H1 (cell line): ENCODE measurements at regions not wholly inside any gene's neighbourhood (a gene's known extent, or its start where the extent isn't known, plus 50 kb on each side); places are given as distances from the start of the nearest gene placed in this dataset.

ENCODE experiments used
- CTCF ChIA-PET: fragments of 300-600 bp; sonication (Branson Sonifier 250); formaldehyde crosslinking; loops from one replicate; lab custom pipeline; 2021; ENCODE audit not compliant: partially characterized antibody; lab: Charles Lee
- POLR2A ChIA-PET: fragments of 300-600 bp; sonication (Branson Sonifier 250); formaldehyde crosslinking; loops from one replicate; lab custom pipeline; 2021; ENCODE audit warnings: inconsistent platforms; ENCODE audit not compliant: partially characterized antibody; lab: Charles Lee
- DNase-seq, 2 experiments: peaks; one replicate each; pipeline versions ENCODE4 v3.0.0 to v3.0.0-alpha.2; 2010 to 2022; ENCODE audit warnings: low spot score in 2 of 2, low read depth in 1 of 2, mixed read lengths in 1 of 2
- FAIRE-seq: peaks from 2 replicates; lab custom pipeline; 2011; peaks lifted over from hg19 to GRCh38; lab: Jason Lieb, UNC
- H2AFZ ChIP-seq: 2 replicates; pipeline ENCODE4 v1.8.1; 2012; ENCODE audit warnings: low read length, inconsistent platforms
- H2AK5ac ChIP-seq: 2 replicates; pipeline ENCODE4 v1.6.1; 2013; ENCODE audit warnings: low read depth, low read length
- H2BK120ac ChIP-seq: replicated peaks from 2 replicates; pipeline ENCODE3; 2013; ENCODE audit warnings: low read depth, low read length, inconsistent platforms
- H2BK12ac ChIP-seq: 2 replicates; pipeline ENCODE4 v1.6.1; 2013; ENCODE audit warnings: low read depth, low read length
- H2BK15ac ChIP-seq: 2 replicates; pipeline ENCODE4 v1.6.1; 2013; ENCODE audit warnings: low read length
- H2BK20ac ChIP-seq: 2 replicates; pipeline ENCODE4 v1.6.1; 2013; ENCODE audit warnings: low read length
- H2BK5ac ChIP-seq: 2 replicates; pipeline ENCODE4 v1.6.1; 2013; ENCODE audit warnings: low read depth, low read length
- H3K14ac ChIP-seq: 2 replicates; pipeline ENCODE4 v1.6.1; 2013; ENCODE audit warnings: inconsistent platforms; ENCODE audit not compliant: insufficient read length
- H3K18ac ChIP-seq: 2 replicates; pipeline ENCODE4 v1.6.1; 2013; ENCODE audit warnings: low read length; ENCODE audit errors: extremely low read depth
- H3K23ac ChIP-seq: 2 replicates; pipeline ENCODE4 v1.6.1; 2013; ENCODE audit warnings: inconsistent platforms; ENCODE audit not compliant: insufficient read length
- H3K23me2 ChIP-seq: 2 replicates; pipeline ENCODE4 v1.6.1; 2013; ENCODE audit warnings: low read depth, low read length
- H3K27ac ChIP-seq: 2 replicates; pipeline ENCODE4 v1.6.1; 2011; ENCODE audit warnings: low read depth, low read length, inconsistent platforms
- H3K27me3 ChIP-seq, 4 experiments: replicated peaks in 1 of 4; 1 replicate in 1 of 4; 2 replicates in 3 of 4; pipeline versions ENCODE4 v1.6.1 to v1.8.1; 2011 to 2013; ENCODE audit warnings: low read length in 3 of 4, mild to moderate bottlenecking in 3 of 4, inconsistent platforms in 2 of 4, mixed read lengths in 2 of 4, moderate library complexity in 1 of 4; ENCODE audit not compliant: control insufficient read depth in 3 of 4, insufficient read depth in 3 of 4; ENCODE audit errors: extremely low read depth in 1 of 4
- H3K36me3 ChIP-seq, 4 experiments: 2 replicates each; pipeline versions ENCODE4 v1.6.1 to v1.8.1; 2011 to 2013; ENCODE audit warnings: mild to moderate bottlenecking in 4 of 4, low read length in 3 of 4, moderate library complexity in 2 of 4, control low read depth in 1 of 4, inconsistent platforms in 1 of 4; ENCODE audit not compliant: insufficient read depth in 4 of 4, control insufficient read depth in 2 of 4
- H3K4ac ChIP-seq: replicated peaks from 2 replicates; pipeline ENCODE3; 2013; ENCODE audit warnings: low read length, low read depth, mixed read lengths, inconsistent platforms; ENCODE audit not compliant: insufficient read length
- H3K4me1 ChIP-seq, 4 experiments: replicated peaks in 1 of 4; 1 replicate in 1 of 4; 2 replicates in 3 of 4; pipeline versions ENCODE4 v1.6.1 to v1.8.1; 2011 to 2013; ENCODE audit warnings: low read length in 3 of 4, inconsistent platforms in 2 of 4, mixed read lengths in 1 of 4; ENCODE audit not compliant: insufficient read depth in 4 of 4, control insufficient read depth in 3 of 4
- H3K4me2 ChIP-seq, 2 experiments: 2 replicates each; pipeline versions ENCODE4 v1.6.1 to v1.8.1; 2011 to 2013; ENCODE audit warnings: low read depth in 2 of 2, low read length in 2 of 2, control low read depth in 1 of 2, inconsistent platforms in 1 of 2, mild to moderate bottlenecking in 1 of 2; ENCODE audit not compliant: insufficient read depth in 1 of 2
- H3K4me3 ChIP-seq, 4 experiments: fragments of 200-600, 300-600 bp in 1 of 4; sonication (generic), shearing (Covaris generic), sonication (Bioruptor Twin) in 1 of 4; 2 replicates each; pipeline versions ENCODE4 v1.5.1 to v1.8.1; 2011 to 2016; ENCODE audit warnings: low read length in 4 of 4, low read depth in 3 of 4, control low read depth in 2 of 4, inconsistent platforms in 2 of 4, mild to moderate bottlenecking in 2 of 4, mixed read lengths in 1 of 4, moderate library complexity in 1 of 4; ENCODE audit not compliant: insufficient read depth in 2 of 4; ENCODE audit errors: extremely low read depth in 1 of 4
- H3K56ac ChIP-seq: replicated peaks from 2 replicates; pipeline ENCODE3; 2013; ENCODE audit warnings: low read depth, mild to moderate bottlenecking, mixed read lengths, low read length, inconsistent platforms; ENCODE audit not compliant: insufficient read length
- H3K79me1 ChIP-seq: 2 replicates; pipeline ENCODE4 v1.6.1; 2013; ENCODE audit warnings: low read depth, low read length, control low read depth
- H3K79me2 ChIP-seq, 2 experiments: 2 replicates each; pipeline versions ENCODE4 v1.6.1 to v1.8.1; 2012 to 2013; ENCODE audit warnings: low read length in 2 of 2, mild to moderate bottlenecking in 2 of 2, inconsistent platforms in 1 of 2; ENCODE audit not compliant: insufficient read depth in 2 of 2, control insufficient read depth in 1 of 2
- H3K9ac ChIP-seq, 4 experiments: replicated peaks in 1 of 4; 1 replicate in 1 of 4; 2 replicates in 3 of 4; pipeline versions ENCODE4 v1.6.1 to v1.8.1; 2011 to 2013; ENCODE audit warnings: low read depth in 3 of 4, low read length in 3 of 4, control low read depth in 2 of 4, mild to moderate bottlenecking in 2 of 4, moderate library complexity in 2 of 4, inconsistent platforms in 1 of 4; ENCODE audit errors: extremely low read depth in 1 of 4
- H3K9me3 ChIP-seq, 2 experiments: 2 replicates each; pipeline versions ENCODE4 v1.6.1 to v1.8.1; 2012 to 2013; ENCODE audit warnings: mild to moderate bottlenecking in 2 of 2, moderate library complexity in 2 of 2, control low read depth in 1 of 2, inconsistent platforms in 1 of 2, low read depth in 1 of 2, low read length in 1 of 2, mixed read lengths in 1 of 2; ENCODE audit not compliant: insufficient read depth in 2 of 2
- H4K20me1 ChIP-seq, 2 experiments: replicated peaks in 1 of 2; 2 replicates each; pipeline versions ENCODE3 to v1.8.1; 2011 to 2013; ENCODE audit warnings: inconsistent platforms in 2 of 2, low read length in 2 of 2, mild to moderate bottlenecking in 1 of 2; ENCODE audit not compliant: insufficient read depth in 2 of 2, control insufficient read depth in 1 of 2
- H4K5ac ChIP-seq: 2 replicates; pipeline ENCODE4 v1.6.1; 2013; ENCODE audit warnings: low read length, low read depth, mixed read lengths, inconsistent platforms; ENCODE audit not compliant: insufficient read length
- H4K8ac ChIP-seq: 2 replicates; pipeline ENCODE4 v1.8.0; 2013; ENCODE audit warnings: mild to moderate bottlenecking, moderate library complexity, low read length, inconsistent platforms; ENCODE audit not compliant: insufficient read depth; ENCODE audit errors: extremely low read depth
- H4K91ac ChIP-seq: replicated peaks from 2 replicates; pipeline ENCODE3; 2013; ENCODE audit warnings: low read length, mixed read lengths, inconsistent platforms; ENCODE audit not compliant: insufficient read length
- WGBS, 2 experiments: shearing (Covaris generic) in 1 of 2; methylation state at CpG; one replicate each; pipeline versions ENCODE4 v1.1.6 to v1.1.7; 2013 to 2015; ENCODE audit warnings: low lambda C conversion rate in 2 of 2, mixed read lengths in 2 of 2, inconsistent platforms in 1 of 2, low coverage in 1 of 2, missing lambda C conversion rate in 1 of 2; ENCODE audit not compliant: insufficient replicate concordance in 2 of 2, insufficient coverage in 1 of 2, insufficient read length in 1 of 2; ENCODE audit errors: extremely low coverage in 1 of 2, missing lambda C conversion rate in 1 of 2; 5-methylcytosine and 5-hydroxymethylcytosine counted together
- TF ChIP-seq, protein P1 (sequence below): fragments of 300-600 bp; sonication (generic); IDR thresholded peaks from 2 replicates; pipeline ENCODE4 v1.7.1; 2012; ENCODE audit warnings: low read length, moderate library complexity, mild to moderate bottlenecking, inconsistent platforms; ENCODE audit not compliant: insufficient replicate concordance

DNA sequence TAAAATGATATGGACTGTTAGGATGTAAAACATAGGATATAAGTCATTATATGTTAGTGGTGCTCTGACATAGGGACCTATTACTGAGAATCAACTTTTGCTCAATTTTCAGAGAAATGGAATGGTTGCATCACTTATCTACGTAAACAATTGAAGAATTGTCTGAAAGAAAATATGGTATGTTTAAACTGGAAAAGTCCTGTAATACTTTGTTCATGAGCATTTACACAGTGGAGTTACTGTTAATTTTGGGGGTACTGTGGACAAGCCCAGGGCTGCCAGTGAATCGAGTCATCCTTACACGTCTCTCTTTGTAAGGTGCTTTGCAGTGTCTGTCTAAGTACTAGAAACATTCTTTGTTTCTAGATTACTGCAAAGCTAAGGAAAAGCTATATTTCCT lies 152.0 kb downstream of the ZNF22 start:
- Histone ChIP-seq H2AK5ac (no peak overlapping the region), H4K8ac (no peak overlapping the region), H3K4me1 (no peaks in the 10 kb centered on the region), H3K14ac (no peak overlapping the region), H4K20me1 (no peaks in the 10 kb centered on the region), H3K56ac (no peak overlapping the region), H3K4ac (no peak overlapping the region), H2BK12ac (no peak overlapping the region), H4K5ac (no peak overlapping the region), H2BK20ac (no peak overlapping the region), H2BK120ac (no peak overlapping the region), H3K4me3 (no peak overlapping the region), H3K9me3 (no peaks in the 10 kb centered on the region), H3K79me1 (no peaks in the 10 kb centered on the region), H3K27me3 (no peaks in the 10 kb centered on the region), H3K4me2 (no peak overlapping the region), H2BK15ac (no peak overlapping the region), H3K18ac (no peak overlapping the region), H3K23ac (no peak overlapping the region), H4K91ac (no peak overlapping the region), H3K36me3 (no peaks in the 10 kb centered on the region), H3K9ac (no peak overlapping the region), H3K79me2 (no peaks in the 10 kb centered on the region), H2BK5ac (no peak overlapping the region), H3K23me2 (no peaks in the 10 kb centered on the region), H2AFZ (no peak overlapping the region), H3K27ac (no peak overlapping the region)
- POLR2A ChIA-PET, result no interaction called here
- WGBS, 2 experiments, result 91% methylated on average over 3 of the region's 3 CpGs; no CpG with 5 or more reads in 1 of the 2 experiments
- no peak for DNase-seq
- CTCF ChIA-PET, result no interaction called here
- FAIRE-seq, result no peak
- TF ChIP-seq, protein P1, sequence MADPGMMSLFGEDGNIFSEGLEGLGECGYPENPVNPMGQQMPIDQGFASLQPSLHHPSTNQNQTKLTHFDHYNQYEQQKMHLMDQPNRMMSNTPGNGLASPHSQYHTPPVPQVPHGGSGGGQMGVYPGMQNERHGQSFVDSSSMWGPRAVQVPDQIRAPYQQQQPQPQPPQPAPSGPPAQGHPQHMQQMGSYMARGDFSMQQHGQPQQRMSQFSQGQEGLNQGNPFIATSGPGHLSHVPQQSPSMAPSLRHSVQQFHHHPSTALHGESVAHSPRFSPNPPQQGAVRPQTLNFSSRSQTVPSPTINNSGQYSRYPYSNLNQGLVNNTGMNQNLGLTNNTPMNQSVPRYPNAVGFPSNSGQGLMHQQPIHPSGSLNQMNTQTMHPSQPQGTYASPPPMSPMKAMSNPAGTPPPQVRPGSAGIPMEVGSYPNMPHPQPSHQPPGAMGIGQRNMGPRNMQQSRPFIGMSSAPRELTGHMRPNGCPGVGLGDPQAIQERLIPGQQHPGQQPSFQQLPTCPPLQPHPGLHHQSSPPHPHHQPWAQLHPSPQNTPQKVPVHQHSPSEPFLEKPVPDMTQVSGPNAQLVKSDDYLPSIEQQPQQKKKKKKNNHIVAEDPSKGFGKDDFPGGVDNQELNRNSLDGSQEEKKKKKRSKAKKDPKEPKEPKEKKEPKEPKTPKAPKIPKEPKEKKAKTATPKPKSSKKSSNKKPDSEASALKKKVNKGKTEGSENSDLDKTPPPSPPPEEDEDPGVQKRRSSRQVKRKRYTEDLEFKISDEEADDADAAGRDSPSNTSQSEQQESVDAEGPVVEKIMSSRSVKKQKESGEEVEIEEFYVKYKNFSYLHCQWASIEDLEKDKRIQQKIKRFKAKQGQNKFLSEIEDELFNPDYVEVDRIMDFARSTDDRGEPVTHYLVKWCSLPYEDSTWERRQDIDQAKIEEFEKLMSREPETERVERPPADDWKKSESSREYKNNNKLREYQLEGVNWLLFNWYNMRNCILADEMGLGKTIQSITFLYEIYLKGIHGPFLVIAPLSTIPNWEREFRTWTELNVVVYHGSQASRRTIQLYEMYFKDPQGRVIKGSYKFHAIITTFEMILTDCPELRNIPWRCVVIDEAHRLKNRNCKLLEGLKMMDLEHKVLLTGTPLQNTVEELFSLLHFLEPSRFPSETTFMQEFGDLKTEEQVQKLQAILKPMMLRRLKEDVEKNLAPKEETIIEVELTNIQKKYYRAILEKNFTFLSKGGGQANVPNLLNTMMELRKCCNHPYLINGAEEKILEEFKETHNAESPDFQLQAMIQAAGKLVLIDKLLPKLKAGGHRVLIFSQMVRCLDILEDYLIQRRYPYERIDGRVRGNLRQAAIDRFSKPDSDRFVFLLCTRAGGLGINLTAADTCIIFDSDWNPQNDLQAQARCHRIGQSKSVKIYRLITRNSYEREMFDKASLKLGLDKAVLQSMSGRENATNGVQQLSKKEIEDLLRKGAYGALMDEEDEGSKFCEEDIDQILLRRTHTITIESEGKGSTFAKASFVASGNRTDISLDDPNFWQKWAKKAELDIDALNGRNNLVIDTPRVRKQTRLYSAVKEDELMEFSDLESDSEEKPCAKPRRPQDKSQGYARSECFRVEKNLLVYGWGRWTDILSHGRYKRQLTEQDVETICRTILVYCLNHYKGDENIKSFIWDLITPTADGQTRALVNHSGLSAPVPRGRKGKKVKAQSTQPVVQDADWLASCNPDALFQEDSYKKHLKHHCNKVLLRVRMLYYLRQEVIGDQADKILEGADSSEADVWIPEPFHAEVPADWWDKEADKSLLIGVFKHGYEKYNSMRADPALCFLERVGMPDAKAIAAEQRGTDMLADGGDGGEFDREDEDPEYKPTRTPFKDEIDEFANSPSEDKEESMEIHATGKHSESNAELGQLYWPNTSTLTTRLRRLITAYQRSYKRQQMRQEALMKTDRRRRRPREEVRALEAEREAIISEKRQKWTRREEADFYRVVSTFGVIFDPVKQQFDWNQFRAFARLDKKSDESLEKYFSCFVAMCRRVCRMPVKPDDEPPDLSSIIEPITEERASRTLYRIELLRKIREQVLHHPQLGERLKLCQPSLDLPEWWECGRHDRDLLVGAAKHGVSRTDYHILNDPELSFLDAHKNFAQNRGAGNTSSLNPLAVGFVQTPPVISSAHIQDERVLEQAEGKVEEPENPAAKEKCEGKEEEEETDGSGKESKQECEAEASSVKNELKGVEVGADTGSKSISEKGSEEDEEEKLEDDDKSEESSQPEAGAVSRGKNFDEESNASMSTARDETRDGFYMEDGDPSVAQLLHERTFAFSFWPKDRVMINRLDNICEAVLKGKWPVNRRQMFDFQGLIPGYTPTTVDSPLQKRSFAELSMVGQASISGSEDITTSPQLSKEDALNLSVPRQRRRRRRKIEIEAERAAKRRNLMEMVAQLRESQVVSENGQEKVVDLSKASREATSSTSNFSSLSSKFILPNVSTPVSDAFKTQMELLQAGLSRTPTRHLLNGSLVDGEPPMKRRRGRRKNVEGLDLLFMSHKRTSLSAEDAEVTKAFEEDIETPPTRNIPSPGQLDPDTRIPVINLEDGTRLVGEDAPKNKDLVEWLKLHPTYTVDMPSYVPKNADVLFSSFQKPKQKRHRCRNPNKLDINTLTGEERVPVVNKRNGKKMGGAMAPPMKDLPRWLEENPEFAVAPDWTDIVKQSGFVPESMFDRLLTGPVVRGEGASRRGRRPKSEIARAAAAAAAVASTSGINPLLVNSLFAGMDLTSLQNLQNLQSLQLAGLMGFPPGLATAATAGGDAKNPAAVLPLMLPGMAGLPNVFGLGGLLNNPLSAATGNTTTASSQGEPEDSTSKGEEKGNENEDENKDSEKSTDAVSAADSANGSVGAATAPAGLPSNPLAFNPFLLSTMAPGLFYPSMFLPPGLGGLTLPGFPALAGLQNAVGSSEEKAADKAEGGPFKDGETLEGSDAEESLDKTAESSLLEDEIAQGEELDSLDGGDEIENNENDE, result no peak
